Mesothelial cell of epicardium (in vitro differentiated cells): ENCODE measurements at regions not wholly inside any gene's neighbourhood (a gene's known extent, or its start where the extent isn't known, plus 50 kb on each side); places are given as distances from the start of the nearest gene placed in this dataset.

Experiments used
- DNase-seq, 2 experiments: peaks; one replicate each; pipeline ENCODE4 v3.0.0; 2021; ENCODE audit warnings: low spot score in 2 of 2; ENCODE audit not compliant: unreplicated experiment in 2 of 2
- H3K27ac Mint-ChIP-seq: 2 replicates; pipeline ENCODE4 v1.8.0; 2021; ENCODE audit warnings: mixed read lengths
- H3K27me3 Mint-ChIP-seq: 2 replicates; pipeline ENCODE4 v1.8.0; 2021; ENCODE audit warnings: low read depth, mixed read lengths
- H3K36me3 Mint-ChIP-seq: 2 replicates; pipeline ENCODE4 v1.8.0; 2021; ENCODE audit warnings: mixed read lengths
- H3K4me1 Mint-ChIP-seq: 2 replicates; pipeline ENCODE4 v1.8.0; 2021; ENCODE audit warnings: mixed read lengths
- H3K4me3 Mint-ChIP-seq: 2 replicates; pipeline ENCODE4 v1.8.0; 2021; ENCODE audit warnings: mild to moderate bottlenecking, moderate library complexity, mixed read lengths
- H3K9me3 Mint-ChIP-seq: 2 replicates; pipeline ENCODE4 v1.8.0; 2021; ENCODE audit warnings: mixed read lengths
- TF ChIP-seq, protein P1 (sequence below): fragments of 200-600 bp; sonication (generic); IDR thresholded peaks from one replicate; pipeline ENCODE4 v1.5.0; 2021; ENCODE audit warnings: antibody characterized with exemption; ENCODE audit not compliant: unreplicated experiment

- Mint-ChIP-seq H3K36me3 (no peaks in the 10 kb centered on the region), H3K4me1 (peaks cover 26% of the 10 kb centered on the region)
Measured at GRCh38 chr15:39426552-39427532, 154.0 kb upstream of the THBS1 start.

GRCh38 chr15:39427705-39428104, 153.2 kb upstream of the THBS1 start:
- TF ChIP-seq, protein P1, sequence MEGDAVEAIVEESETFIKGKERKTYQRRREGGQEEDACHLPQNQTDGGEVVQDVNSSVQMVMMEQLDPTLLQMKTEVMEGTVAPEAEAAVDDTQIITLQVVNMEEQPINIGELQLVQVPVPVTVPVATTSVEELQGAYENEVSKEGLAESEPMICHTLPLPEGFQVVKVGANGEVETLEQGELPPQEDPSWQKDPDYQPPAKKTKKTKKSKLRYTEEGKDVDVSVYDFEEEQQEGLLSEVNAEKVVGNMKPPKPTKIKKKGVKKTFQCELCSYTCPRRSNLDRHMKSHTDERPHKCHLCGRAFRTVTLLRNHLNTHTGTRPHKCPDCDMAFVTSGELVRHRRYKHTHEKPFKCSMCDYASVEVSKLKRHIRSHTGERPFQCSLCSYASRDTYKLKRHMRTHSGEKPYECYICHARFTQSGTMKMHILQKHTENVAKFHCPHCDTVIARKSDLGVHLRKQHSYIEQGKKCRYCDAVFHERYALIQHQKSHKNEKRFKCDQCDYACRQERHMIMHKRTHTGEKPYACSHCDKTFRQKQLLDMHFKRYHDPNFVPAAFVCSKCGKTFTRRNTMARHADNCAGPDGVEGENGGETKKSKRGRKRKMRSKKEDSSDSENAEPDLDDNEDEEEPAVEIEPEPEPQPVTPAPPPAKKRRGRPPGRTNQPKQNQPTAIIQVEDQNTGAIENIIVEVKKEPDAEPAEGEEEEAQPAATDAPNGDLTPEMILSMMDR = no peak
- no peak overlapping the region for H3K27ac Mint-ChIP-seq
- H3K36me3 Mint-ChIP-seq = no peaks in the 10 kb centered on the region

More at GRCh38 chr15:39426552-39427532, 154.0 kb upstream of the THBS1 start:
- TF ChIP-seq, protein P1 = no peak
- Mint-ChIP-seq H3K27me3 (no peaks in the 10 kb centered on the region), H3K9me3 (peaks cover under 1% of the 10 kb centered on the region), H3K4me3 (no peak overlapping the region), H3K27ac (no peak overlapping the region)
- DNase-seq = no peak

DNA sequence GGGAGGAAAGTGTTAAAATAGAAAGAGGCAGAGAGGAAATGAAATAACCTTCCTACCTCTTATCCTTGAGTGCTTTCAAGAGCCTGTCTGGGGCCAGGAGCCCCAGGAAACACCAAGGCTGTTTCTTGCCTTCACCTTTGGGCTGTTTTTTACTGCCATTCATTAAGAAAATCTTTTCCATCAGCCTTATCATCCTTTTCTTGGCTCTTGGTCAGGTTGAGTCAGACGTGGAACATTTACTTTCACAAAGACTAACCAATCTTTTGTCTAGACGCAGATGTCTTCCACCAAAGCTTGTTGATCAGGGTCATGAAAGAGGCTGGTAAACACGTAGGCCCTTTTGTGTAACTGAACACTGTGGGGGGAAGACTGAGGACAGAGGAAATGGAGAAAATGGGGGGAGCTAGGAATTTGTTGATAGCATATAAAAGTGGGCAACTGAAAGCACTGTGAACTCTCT, 151.0 kb upstream of the THBS1 start:
- Mint-ChIP-seq H3K27me3 (no peaks in the 10 kb centered on the region), H3K27ac (peak overlapping the region; percentile 90), H3K36me3 (no peaks in the 10 kb centered on the region), H3K4me1 (peaks cover 34% of the 10 kb centered on the region), H3K4me3 (no peak overlapping the region), H3K9me3 (peaks cover 3% of the 10 kb centered on the region)
- DNase-seq = no peak
- TF ChIP-seq, protein P1 = no peak

More at GRCh38 chr15:39427705-39428104, 153.2 kb upstream of the THBS1 start:
- Mint-ChIP-seq H3K4me1 (peaks cover 28% of the 10 kb centered on the region), H3K27me3 (no peaks in the 10 kb centered on the region), H3K9me3 (peaks cover 3% of the 10 kb centered on the region), H3K4me3 (no peak overlapping the region)
- DNase-seq = no peak

GRCh38 chr15:39430389-39430788, 150.5 kb upstream of the THBS1 start:
- Mint-ChIP-seq H3K4me3 (no peak overlapping the region), H3K4me1 (peaks cover 34% of the 10 kb centered on the region), H3K36me3 (no peaks in the 10 kb centered on the region), H3K27me3 (no peaks in the 10 kb centered on the region), H3K9me3 (peaks cover 3% of the 10 kb centered on the region), H3K27ac (peak overlapping the region; percentile 90)
- no peak for DNase-seq
- TF ChIP-seq, protein P1 = no peak

- H3K36me3 Mint-ChIP-seq = no peaks in the 10 kb centered on the region
- H3K4me1 Mint-ChIP-seq = peaks cover 34% of the 10 kb centered on the region
- no peak overlapping the region for H3K27ac Mint-ChIP-seq
- H3K4me3 Mint-ChIP-seq = no peak overlapping the region
- no peak for DNase-seq
- H3K27me3 Mint-ChIP-seq = no peaks in the 10 kb centered on the region
- H3K9me3 Mint-ChIP-seq = peaks cover 3% of the 10 kb centered on the region
- TF ChIP-seq, protein P1 = no peak
Measured at GRCh38 chr15:39431376-39431775, 149.5 kb upstream of the THBS1 start.
